ENCODE measurements at regions not wholly inside any gene's neighbourhood (a gene's known extent, or its start where the extent isn't known, plus 50 kb on each side); places are given as distances from the start of the nearest gene placed in this dataset.
A peak's percentile ranks its signal among the peaks of the same experiment; 100 is the strongest.

- H3K4me3 ChIP-seq (ENCODE audit: low read depth, low read length) = no peak overlapping the region
- TF ChIP-seq CTCF (IDR thresholded peaks at IDR 0.05; ENCODE audit: borderline replicate concordance, insufficient read depth, low read depth, low read length) = no peak
Observed at GRCh38 chr3:66819993-66820501, 178.1 kb upstream of the KBTBD8 start.

DNA sequence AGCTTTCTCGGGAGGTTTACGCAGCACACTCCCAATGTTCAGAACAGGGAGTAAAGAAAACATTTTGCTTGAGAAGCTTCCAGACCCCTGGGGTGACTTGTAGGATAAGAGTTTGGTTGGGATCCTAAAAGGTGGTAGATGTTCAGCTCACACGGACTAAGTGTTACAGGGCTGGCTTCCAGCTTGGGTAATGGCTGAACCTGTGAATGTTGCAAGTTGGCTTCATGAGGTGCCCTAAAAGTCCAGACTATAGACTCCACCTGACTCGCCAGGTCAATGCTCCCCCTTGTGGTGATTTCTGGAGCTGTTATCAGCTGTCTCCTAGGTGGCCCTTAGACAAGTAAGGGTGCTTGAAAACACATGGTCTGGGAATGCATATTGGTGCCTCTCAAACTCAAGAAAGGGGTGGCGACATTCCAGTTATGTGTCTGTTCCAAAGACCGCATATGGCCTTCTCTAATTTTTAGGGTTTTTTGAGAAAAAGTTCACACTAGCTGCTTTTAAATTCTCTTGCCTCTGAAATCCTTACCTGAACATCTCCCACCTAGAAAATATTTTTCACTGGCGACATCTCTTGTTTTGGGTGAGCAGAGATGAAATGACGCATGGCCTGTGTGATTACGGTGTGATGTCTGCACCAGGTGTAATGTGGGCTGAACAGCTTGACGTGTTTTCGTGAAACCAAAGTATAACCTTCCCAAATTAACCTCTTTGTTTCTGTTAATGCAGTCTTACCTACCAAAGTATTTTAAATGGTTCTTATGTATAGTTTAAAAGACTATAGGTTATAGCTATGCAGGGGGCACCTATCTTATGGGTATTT, 175.7 kb upstream of the KBTBD8 start:
- H3K4me3 ChIP-seq (ENCODE audit: low read depth, low read length) = no peak overlapping the region
- peak; percentile 84 for TF ChIP-seq CTCF (IDR thresholded peaks at IDR 0.05; ENCODE audit: borderline replicate concordance, insufficient read depth, low read depth, low read length)

- no peak overlapping the region for H3K4me3 ChIP-seq (ENCODE audit: low read depth, low read length)
- TF ChIP-seq CTCF (IDR thresholded peaks at IDR 0.05; ENCODE audit: borderline replicate concordance, insufficient read depth, low read depth, low read length) = no peak
Observed at GRCh38 chr3:66823009-66823397, 175.1 kb upstream of the KBTBD8 start.

GRCh38 chr3:66823532-66823931, 174.6 kb upstream of the KBTBD8 start:
- TF ChIP-seq CTCF (IDR thresholded peaks at IDR 0.05; ENCODE audit: borderline replicate concordance, insufficient read depth, low read depth, low read length) = no peak
- no peak overlapping the region for H3K4me3 ChIP-seq (ENCODE audit: low read depth, low read length)

GRCh38 chr3:66825375-66825774, 172.7 kb upstream of the KBTBD8 start:
- TF ChIP-seq CTCF (IDR thresholded peaks at IDR 0.05; ENCODE audit: borderline replicate concordance, insufficient read depth, low read depth, low read length) = no peak
- no peak overlapping the region for H3K4me3 ChIP-seq (ENCODE audit: low read depth, low read length)

DNA sequence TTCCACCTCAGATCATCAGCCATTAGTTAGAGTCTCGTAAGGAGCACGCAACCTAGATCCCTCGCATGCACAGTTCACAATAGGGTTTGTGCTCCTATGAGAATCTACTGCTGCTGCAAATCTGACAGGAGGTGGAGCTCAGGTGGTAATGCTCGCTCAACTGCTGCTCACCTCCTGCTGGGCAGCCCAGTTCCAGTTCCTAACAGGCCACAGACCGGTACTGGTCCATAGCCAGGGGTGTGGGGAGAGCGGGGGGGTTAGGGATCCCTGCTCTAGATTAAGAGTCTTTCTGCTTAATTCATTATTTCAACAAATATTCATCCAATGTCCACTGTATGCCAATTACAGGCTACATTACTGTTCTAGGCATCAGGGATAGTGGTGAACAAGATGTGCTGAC, 170.4 kb upstream of the KBTBD8 start:
- no peak for TF ChIP-seq CTCF (IDR thresholded peaks at IDR 0.05; ENCODE audit: borderline replicate concordance, insufficient read depth, low read depth, low read length)
- no peak overlapping the region for H3K4me3 ChIP-seq (ENCODE audit: low read depth, low read length)

DNA sequence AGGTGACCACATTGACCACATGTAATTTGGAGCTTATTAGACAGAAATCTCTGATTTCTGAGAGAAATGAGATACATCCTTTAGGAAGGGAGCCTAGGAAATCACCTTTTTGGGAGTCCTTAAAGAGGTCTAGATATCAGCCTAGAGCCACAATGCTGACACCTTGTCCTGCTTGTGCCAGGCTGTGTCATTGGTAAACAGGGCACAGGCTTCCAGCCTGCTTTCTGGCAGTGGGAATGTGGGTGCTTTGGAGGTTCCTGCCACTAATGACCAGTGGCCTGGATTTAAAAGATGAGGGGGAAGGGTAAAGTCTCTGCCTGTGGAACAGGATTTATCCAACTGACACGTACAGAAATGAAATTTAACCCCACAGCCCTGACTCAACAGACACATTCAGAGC, 169.8 kb upstream of the KBTBD8 start:
- no peak overlapping the region for H3K4me3 ChIP-seq (ENCODE audit: low read depth, low read length)
- TF ChIP-seq CTCF (IDR thresholded peaks at IDR 0.05; ENCODE audit: borderline replicate concordance, insufficient read depth, low read depth, low read length) = no peak

Measured in GM12875 (cell line).